ENCODE measurements at regions not wholly inside any gene's neighbourhood (a gene's known extent, or its start where the extent isn't known, plus 50 kb on each side); places are given as distances from the start of the nearest gene placed in this dataset.
"Not testable (repeated sequence)": the region's sequence is repeated elsewhere in the genome, so short reads cannot be mapped to it uniquely, and the experiment has no call there.

DNA sequence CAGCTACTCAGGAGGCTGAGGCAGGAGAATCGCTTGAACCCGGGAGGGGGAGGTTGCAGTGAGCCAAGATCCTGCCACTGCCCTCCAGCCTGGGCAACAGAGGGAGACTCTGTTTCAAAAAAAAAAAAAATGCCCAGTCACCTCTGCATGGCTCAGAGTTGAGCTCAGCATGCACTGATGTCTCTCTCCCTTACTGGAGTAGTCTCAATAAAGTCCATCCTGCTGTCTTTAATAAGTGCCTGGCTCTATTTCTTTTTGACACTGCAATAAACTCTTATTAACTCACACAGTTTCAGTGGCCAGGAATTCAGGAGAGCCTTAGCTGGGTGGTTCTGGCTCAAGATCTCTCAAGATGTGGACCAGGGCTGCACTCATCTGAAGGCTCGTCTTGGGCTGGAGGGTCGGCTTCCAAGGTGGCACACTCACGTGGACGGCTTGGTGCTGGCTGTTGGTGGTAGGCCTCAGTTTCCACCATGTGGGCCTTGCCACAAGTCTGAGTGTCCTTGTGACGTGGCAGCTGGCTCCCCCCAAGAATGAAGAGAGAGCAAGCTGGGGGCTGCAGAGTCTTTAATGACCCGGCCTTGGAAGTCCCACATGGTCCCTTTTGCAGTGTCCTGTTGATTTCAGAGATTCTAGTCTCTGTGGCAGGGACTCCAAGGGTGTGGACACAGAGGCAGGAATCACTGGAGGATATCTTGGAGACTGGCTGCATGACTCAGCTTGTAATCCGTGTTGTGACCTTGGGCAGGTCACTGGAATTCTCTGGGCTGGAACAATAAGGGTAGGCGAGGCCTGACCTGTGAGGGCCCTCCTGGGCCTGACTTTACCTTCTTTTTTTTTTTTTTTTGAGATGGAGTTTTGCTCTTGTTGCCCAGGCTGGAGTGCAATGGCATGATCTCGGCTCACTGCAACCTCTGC lies 85.9 kb upstream of the KMT2C start:
- H3K9me3 Mint-ChIP-seq: no peaks in the 10 kb centered on the region
- no peak overlapping the region for H3K4me3 Mint-ChIP-seq
- no peak for ATAC-seq
- no peak overlapping the region for H3K27ac Mint-ChIP-seq
- no peaks in the 10 kb centered on the region for H3K36me3 Mint-ChIP-seq
- DNase-seq (ENCODE audit: low spot score in 2 of 2): no peak
- H3K4me1 Mint-ChIP-seq: no peaks in the 10 kb centered on the region

DNA sequence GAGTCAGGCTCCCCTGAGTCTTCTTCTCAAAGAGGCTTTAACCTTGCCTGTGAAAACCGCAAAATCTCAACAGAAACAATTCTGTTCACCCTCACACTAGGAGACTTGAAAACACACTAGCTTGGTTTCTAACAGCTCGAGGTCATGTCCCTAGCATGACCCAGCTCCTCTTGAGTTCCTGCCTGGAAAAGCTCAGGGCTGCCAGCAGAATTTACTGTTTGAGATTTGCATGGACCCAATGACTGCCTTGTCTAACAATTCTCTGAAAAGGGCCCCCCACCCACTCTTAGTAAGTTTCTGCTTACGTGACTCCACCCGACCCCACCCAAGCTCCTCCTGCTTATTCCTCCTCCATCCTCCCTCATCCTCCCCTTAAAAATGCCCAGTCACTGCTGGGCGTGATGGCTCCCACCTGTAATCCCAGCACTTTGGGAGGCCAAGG lies 85.1 kb upstream of the KMT2C start:
- no peaks in the 10 kb centered on the region for H3K36me3 Mint-ChIP-seq
- DNase-seq (ENCODE audit: low spot score in 2 of 2) (no peak), ATAC-seq (no peak)
- no peak overlapping the region for H3K27ac Mint-ChIP-seq
- H3K4me1 Mint-ChIP-seq: no peaks in the 10 kb centered on the region
- H3K4me3 Mint-ChIP-seq: no peak overlapping the region
- no peaks in the 10 kb centered on the region for H3K9me3 Mint-ChIP-seq

DNA sequence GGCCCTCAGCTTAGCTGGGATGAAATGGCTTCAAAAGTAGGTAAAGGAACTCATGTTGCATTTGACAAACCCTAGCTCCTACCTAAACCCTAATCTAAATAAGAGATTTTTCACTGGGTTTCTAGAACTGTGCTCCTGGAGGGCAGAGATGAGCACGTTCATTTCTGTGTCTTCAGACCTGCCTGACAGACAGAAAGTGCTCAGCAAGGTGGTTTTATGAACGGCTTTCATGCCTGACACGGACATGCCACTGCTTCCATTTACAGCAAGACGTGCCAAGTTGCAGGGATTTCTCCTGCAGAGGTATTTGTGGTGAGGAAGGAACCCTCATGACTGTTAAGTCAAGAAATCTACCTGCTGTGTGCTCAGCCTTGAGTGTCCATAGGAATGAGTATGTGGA lies 83.5 kb upstream of the KMT2C start:
- no peak for DNase-seq (ENCODE audit: low spot score in 2 of 2)
- Mint-ChIP-seq H3K4me3 (no peak overlapping the region), H3K27ac (no peak overlapping the region), H3K4me1 (no peaks in the 10 kb centered on the region), H3K9me3 (no peaks in the 10 kb centered on the region), H3K36me3 (no peaks in the 10 kb centered on the region)
- no peak for ATAC-seq

DNA sequence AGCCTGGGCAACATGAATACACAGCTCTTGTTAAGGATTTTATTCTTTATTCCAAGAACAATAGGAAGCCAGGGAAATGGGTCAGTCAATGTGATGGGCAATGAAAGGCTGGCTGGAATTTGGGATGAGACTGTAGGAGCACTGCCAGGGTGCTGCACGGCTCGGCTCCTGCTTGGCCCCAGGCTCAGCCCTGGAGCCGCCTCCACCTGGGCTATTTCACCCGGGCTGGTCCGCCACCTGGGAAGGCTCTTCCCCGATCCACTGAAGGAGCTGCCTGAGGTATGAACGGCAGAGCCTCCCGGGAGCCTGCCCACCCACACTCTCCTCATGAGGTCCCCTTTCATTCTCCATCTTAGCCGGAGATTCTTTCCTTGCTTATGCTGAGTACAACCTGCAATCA lies 80.4 kb upstream of the KMT2C start:
- Mint-ChIP-seq H3K9me3 (no peaks in the 10 kb centered on the region), H3K27ac (no peak overlapping the region)

DNA sequence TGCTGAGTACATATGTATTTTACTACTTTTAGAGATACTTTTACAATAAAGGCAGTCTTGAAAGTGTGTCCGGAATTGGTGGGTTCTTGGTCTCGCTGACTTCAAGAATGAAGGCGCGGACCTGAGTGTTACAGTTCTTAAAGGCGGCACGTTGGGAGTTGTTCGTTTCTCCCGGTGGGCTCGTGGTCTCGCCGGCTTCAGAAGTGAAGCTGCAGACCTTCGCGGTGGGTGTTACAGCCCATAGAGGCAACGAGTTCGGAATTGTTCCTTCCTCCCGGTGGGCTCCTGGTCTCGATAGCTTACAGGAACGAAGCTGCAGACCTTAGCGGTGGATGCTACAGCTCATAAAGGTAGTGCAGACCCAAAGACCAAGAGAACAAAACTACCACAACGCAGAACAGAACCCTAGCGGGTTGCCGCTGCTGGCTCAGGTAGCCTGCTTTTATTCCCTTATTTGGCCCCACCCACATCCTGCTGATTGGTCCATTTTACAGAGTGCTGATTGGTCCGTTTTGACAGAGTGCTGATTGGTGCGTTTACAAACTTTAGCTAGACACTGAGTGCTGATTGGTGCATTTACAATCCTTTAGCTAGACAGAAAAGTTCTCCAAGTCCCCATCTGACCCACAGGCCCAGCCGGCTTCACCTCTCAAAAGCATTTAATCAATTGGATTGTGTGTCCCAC lies 79.6 kb upstream of the KMT2C start:
- DNase-seq (ENCODE audit: low spot score in 2 of 2); H3K27ac Mint-ChIP-seq; H3K4me3 Mint-ChIP-seq; H3K4me1 Mint-ChIP-seq; H3K36me3 Mint-ChIP-seq; H3K9me3 Mint-ChIP-seq; ATAC-seq: not testable (repeated sequence)

More for the DNA sequence above, 80.4 kb upstream of the KMT2C start:
- Mint-ChIP-seq H3K36me3 (no peaks in the 10 kb centered on the region), H3K4me1 (no peaks in the 10 kb centered on the region), H3K4me3 (no peak overlapping the region)
- ATAC-seq: no peak
- DNase-seq (ENCODE audit: low spot score in 2 of 2): no peak

DNA sequence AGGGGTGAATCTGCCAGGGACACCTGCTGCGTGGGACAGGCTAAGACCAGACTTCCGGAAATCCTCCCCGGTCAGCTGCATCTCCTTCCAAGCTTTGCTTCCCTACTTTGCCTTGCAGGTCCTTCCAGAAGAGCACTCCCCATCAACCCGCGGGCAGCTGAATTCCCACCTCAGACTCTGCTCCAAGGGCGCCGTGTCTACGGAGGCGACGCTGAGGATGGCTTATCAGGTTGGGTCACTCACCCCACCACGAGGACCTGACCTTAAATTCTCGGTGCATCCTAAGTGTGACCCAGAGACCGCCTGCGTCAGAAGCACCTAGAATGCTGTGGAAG lies 78.9 kb upstream of the KMT2C start:
- no peak for DNase-seq (ENCODE audit: low spot score in 2 of 2)
- H3K4me1 Mint-ChIP-seq: no peaks in the 10 kb centered on the region
- H3K9me3 Mint-ChIP-seq: no peaks in the 10 kb centered on the region
- no peak for ATAC-seq
- H3K27ac Mint-ChIP-seq: no peak overlapping the region
- H3K36me3 Mint-ChIP-seq: no peaks in the 10 kb centered on the region
- H3K4me3 Mint-ChIP-seq: no peak overlapping the region

DNA sequence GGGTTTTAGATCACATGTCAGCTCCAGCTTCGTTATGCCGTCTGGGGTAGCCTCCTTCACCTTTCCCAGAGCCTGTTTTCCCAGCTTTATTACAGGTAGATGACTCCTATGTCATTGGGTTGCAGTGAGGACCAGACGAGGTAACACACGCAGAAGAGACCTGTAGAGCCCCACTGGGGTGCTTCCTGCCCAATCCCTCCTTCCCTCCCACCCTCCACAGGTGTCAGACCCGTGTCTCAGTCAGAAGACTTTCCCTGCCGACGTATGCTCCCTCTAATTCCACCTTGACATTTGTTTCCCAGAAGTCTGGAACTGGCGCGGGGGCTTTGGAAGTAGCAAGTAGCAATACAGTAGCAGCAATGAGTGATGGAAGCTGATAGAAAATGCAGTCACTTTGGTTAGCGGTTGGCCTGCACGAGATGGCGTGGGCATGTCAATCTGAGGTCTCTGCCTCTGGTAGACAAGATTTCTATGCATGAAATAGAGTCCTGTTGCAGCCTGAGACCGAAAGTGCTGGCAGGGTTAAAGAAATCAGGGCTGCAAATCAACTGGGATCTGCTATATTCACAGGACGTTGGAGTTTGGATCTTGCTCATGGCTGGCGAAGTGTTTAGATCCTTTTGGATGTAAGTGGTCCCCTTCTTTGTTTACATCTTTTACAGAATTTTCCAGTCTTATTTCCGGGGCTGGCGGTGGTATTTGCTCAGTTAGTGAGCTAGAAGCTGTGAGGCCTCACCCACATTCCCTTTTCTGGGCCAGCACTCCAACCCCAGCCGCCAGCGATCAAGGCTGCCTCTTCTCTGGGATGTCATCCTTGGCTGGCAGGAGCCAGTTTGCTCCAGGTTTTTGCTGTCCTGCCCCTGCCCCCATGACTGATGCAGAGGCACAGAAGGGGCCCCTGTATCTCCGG lies 78.3 kb upstream of the KMT2C start:
- no peak for ATAC-seq
- no peak overlapping the region for H3K4me3 Mint-ChIP-seq

DNA sequence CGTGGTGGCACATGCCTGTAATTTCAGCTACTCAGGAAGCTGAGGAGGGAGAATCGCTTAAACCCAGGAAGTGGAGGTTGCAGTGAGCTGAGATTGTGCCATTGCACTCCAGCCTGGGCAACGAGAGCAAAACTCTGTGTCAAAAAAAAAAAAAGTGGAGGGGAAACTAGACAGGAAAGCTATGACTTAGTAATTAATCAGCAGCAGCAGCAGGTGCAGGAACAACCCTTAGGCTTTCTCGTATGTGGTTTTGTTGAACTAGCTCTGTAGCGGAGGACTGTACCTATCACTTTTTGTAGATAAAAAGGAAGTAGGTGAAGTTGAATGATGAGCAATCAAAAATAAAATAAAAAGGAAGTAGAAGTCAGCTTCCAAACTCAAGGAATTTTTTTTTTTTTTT lies 76.9 kb upstream of the KMT2C start:
- no peak for DNase-seq (ENCODE audit: low spot score in 2 of 2)

More for the DNA sequence above, 78.3 kb upstream of the KMT2C start:
- Mint-ChIP-seq H3K36me3 (no peaks in the 10 kb centered on the region), H3K9me3 (no peaks in the 10 kb centered on the region), H3K4me1 (no peaks in the 10 kb centered on the region), H3K27ac (no peak overlapping the region)
- no peak for DNase-seq (ENCODE audit: low spot score in 2 of 2)

DNA sequence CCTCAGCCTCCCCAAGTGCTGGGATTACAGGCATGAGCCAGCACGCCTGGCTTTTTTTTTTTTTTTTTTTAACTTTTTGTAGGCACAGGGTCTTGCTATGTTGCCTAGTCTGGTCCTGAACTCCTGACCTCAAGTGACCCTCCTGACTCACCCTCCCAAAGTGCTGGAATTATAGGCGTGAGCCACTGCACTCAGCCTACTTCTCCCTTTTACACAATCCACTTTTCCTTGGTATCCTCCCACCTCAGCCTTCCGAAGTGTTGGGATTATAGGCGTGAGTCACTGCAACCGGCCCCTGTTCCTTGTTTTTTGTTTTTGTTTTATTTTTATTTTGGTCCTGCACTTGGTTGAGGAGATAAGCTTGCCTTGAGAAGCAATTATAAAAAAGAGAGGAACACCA lies 75.9 kb upstream of the KMT2C start:
- Mint-ChIP-seq H3K9me3 (no peaks in the 10 kb centered on the region), H3K27ac (no peak overlapping the region), H3K36me3 (no peaks in the 10 kb centered on the region), H3K4me1 (no peaks in the 10 kb centered on the region), H3K4me3 (peak overlapping the region; percentile 35)
- DNase-seq (ENCODE audit: low spot score in 2 of 2) (no peak), ATAC-seq (no peak)

More for the DNA sequence above, 76.9 kb upstream of the KMT2C start:
- no peaks in the 10 kb centered on the region for H3K9me3 Mint-ChIP-seq
- H3K27ac Mint-ChIP-seq: no peak overlapping the region
- peak overlapping the region; percentile 35 for H3K4me3 Mint-ChIP-seq
- H3K4me1 Mint-ChIP-seq: no peaks in the 10 kb centered on the region
- ATAC-seq: peak; percentile 76
- no peaks in the 10 kb centered on the region for H3K36me3 Mint-ChIP-seq

DNA sequence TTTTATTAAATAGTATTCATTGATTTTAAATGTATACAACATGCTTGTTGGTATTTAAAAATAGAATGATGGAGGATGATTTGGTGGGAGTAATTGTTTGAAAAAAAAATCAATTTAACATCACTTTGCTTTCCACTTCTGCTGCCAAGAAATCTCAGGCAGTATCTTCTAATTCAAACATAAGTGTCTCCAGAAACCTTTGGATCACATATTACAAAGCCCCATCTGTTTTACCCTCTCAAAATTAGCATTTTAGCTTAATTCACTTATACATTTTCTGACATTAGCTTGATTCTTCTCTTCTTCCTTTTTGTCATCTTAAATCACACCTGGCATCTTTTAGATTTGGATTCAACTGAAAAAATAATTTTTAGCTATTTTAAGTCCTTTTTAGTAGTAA lies 72.9 kb upstream of the KMT2C start:
- no peak for DNase-seq (ENCODE audit: low spot score in 2 of 2)
- no peak overlapping the region for H3K27ac Mint-ChIP-seq
- H3K4me1 Mint-ChIP-seq: no peaks in the 10 kb centered on the region
- ATAC-seq: no peak
- no peaks in the 10 kb centered on the region for H3K36me3 Mint-ChIP-seq
- no peaks in the 10 kb centered on the region for H3K9me3 Mint-ChIP-seq
- no peak overlapping the region for H3K4me3 Mint-ChIP-seq

DNA sequence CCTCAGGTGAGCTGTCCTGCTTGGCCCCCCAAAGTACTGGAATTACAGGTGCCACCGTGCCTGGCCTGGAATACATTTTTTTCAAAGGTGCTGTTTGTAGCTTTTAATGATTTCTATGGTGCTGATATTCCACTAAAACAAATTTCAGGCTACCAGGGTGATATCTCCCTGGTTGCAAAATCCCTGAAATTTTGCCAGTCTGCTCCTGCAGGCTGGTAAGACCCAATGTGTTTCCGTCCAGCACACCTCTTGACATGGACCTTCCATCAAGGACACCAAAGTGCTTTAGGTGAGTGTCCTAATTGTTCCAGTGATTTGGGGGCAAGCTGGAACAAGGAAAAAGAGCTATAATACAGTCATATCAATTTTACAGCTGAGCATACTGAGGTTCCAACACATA lies 69.8 kb upstream of the KMT2C start:
- Mint-ChIP-seq H3K36me3 (no peaks in the 10 kb centered on the region), H3K9me3 (no peaks in the 10 kb centered on the region), H3K4me3 (no peak overlapping the region), H3K27ac (no peak overlapping the region), H3K4me1 (no peaks in the 10 kb centered on the region)
- ATAC-seq (no peak), DNase-seq (ENCODE audit: low spot score in 2 of 2) (no peak)

DNA sequence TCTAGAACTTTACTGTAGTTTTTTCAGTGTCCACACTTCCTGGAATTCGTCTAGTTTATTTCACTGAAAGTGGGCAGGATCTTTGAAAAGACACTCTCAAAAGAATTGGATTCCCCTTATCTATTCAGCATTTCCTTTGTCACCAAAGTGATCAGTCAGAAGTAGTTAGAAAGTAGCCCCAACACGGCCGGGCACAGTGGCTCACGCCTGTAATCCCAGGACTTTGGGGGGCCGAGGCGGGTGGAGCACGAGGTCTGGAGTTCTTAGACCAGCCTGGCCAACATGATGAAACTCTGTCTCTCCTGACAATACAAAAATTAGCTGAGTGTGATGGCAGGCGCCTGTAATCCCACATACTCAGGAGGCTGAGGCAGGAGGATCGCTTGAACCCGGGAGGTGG lies 69.0 kb upstream of the KMT2C start:
- Mint-ChIP-seq H3K9me3 (no peaks in the 10 kb centered on the region), H3K36me3 (no peaks in the 10 kb centered on the region), H3K4me1 (no peaks in the 10 kb centered on the region), H3K27ac (no peak overlapping the region), H3K4me3 (no peak overlapping the region)
- ATAC-seq (no peak), DNase-seq (ENCODE audit: low spot score in 2 of 2) (no peak)

DNA sequence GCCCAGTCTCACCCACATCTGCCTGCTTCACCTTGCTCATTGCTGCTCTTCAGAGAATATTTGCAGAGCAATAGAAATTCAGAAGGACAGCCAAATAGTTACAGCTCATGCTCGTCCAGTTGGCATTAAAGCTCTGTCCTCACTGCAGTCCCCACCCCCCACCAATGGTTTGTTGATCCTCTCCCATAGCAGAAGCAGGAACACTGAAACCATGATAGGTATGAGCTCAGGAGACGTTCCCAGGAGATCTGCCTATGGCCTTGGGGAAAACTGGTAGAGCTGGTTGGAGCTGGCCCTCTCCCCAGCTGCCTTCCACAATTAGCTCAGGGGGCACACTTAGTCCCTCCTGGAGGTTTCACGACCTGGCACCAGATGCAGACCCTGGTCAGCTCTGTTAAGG lies 68.6 kb upstream of the KMT2C start:
- no peak overlapping the region for H3K4me3 Mint-ChIP-seq
- ATAC-seq: peak; percentile 8

DNA sequence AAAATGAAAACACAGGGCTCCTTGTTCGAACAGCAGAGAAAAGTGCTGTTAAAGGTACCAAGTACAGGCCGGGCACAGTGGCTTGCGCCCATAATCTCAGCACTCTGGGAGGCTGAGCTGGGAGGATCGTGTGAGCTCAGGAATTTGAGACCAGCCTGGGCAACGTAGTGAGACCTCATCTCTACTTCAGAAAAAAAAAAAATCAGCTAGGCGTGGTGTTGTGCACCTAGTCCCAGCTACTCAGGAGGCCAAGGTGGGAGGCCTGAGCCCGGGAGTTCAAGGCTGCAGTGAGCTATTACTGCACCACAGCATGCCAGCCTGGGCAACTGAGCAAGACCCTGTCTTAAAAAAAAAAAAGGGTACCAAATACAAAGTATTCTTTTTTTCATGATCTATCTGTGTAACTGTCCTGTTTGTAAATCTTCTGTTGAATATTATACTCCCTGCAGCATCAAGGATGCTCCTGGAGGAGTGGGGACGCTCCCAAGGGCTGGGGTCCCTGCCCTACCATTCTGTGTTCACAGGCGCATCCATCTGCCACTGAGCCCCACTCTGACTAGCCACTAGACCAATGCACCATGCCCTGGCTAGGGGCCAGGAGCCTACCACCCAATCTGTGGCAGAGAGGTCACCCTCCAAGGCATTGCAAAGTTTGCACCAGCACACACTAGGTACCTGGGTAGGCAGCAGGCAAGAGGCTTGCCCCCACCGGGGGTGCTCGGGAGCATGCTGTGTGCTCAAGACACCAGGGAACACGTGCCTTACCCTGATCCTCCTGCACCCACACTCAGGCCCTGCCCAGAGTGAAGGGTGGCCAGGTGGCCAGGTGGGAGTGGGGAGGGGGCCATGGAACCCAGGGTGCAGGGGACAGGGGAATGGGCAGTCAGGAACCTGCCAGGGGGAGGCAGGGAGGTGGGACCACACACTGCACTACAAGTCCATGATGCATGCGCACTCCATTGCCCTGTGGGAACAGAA lies 67.3 kb upstream of the KMT2C start:
- no peak overlapping the region for H3K27ac Mint-ChIP-seq
- no peaks in the 10 kb centered on the region for H3K4me1 Mint-ChIP-seq
- no peaks in the 10 kb centered on the region for H3K36me3 Mint-ChIP-seq
- no peaks in the 10 kb centered on the region for H3K9me3 Mint-ChIP-seq
- H3K4me3 Mint-ChIP-seq: no peak overlapping the region
- ATAC-seq (no peak), DNase-seq (ENCODE audit: low spot score in 2 of 2) (no peak)

More for the DNA sequence above, 68.6 kb upstream of the KMT2C start:
- Mint-ChIP-seq H3K4me1 (no peaks in the 10 kb centered on the region), H3K27ac (no peak overlapping the region), H3K36me3 (no peaks in the 10 kb centered on the region), H3K9me3 (no peaks in the 10 kb centered on the region)
- no peak for DNase-seq (ENCODE audit: low spot score in 2 of 2)

All from stimulated activated effector memory CD8-positive, alpha-beta T cell treated with anti-CD3 and anti-CD28 coated beads, Interleukin-12 subunit alpha, Interleukin-12 subunit beta, amount 100 ng/mL, for 72 hours (primary cell).